HEK293T (cell line): ENCODE measurements at regions not wholly inside any gene's neighbourhood (a gene's known extent, or its start where the extent isn't known, plus 50 kb on each side); places are given as distances from the start of the nearest gene placed in this dataset.

Source experiments
- ARNT ChIP-seq: fragments of 450-650 bp; IDR thresholded peaks from 2 replicates; pipeline ENCODE4 v1.6.1; 2017; ENCODE audit warnings: mild to moderate bottlenecking
- BHLHE40 ChIP-seq: fragments of 450-650 bp; IDR thresholded peaks from 2 replicates; pipeline ENCODE4 v1.6.1; 2016; ENCODE audit warnings: mild to moderate bottlenecking, moderate library complexity, borderline replicate concordance
- ELF4 ChIP-seq: fragments of 450-650 bp; IDR thresholded peaks from 2 replicates; pipeline ENCODE4 v1.6.1; 2017; ENCODE audit warnings: antibody characterized with exemption
- FOXK2 ChIP-seq: fragments of 450-650 bp; IDR thresholded peaks from 2 replicates; pipeline ENCODE4 v1.6.1; 2016; ENCODE audit warnings: mild to moderate bottlenecking
- FOXM1 ChIP-seq: fragments of 450-650 bp; IDR thresholded peaks from 2 replicates; pipeline ENCODE4 v1.6.1; 2017; ENCODE audit warnings: mild to moderate bottlenecking, borderline replicate concordance
- HDGF ChIP-seq: fragments of 450-650 bp; IDR thresholded peaks from 2 replicates; pipeline ENCODE4 v1.6.1; 2017; ENCODE audit warnings: antibody characterized with exemption, borderline replicate concordance
- L3MBTL2 ChIP-seq: fragments of 450-650 bp; conservative IDR thresholded peaks from 2 replicates; pipeline ENCODE4 v1.6.1; 2016; ENCODE audit warnings: mild to moderate bottlenecking
- LEF1 ChIP-seq: fragments of 450-650 bp; IDR thresholded peaks from 2 replicates; pipeline ENCODE4 v1.6.1; 2017; ENCODE audit warnings: mild to moderate bottlenecking, borderline replicate concordance
- NFRKB ChIP-seq: fragments of 450-650 bp; IDR thresholded peaks from 2 replicates; pipeline ENCODE4 v1.6.1; 2016; ENCODE audit warnings: mild to moderate bottlenecking, moderate library complexity
- SP1 ChIP-seq: fragments of 450-650 bp; IDR thresholded peaks from 2 replicates; pipeline ENCODE4 v1.6.1; 2017
- SUZ12 ChIP-seq: fragments of 450-650 bp; IDR thresholded peaks from 2 replicates; pipeline ENCODE4 v1.6.1; 2016; ENCODE audit warnings: mild to moderate bottlenecking
- TARDBP ChIP-seq: fragments of 450-650 bp; IDR thresholded peaks from 2 replicates; pipeline ENCODE4 v1.6.1; 2016
- ZNF384 ChIP-seq: fragments of 450-650 bp; IDR thresholded peaks from 2 replicates; pipeline ENCODE4 v1.6.1; 2016

- no peak for TF ChIP-seq HDGF
- TF ChIP-seq FOXM1 = no peak
- no peak for TF ChIP-seq ZNF384
- no peak for TF ChIP-seq NFRKB
- TF ChIP-seq SUZ12 = no peak
- TF ChIP-seq FOXK2 = no peak
- TF ChIP-seq TARDBP = no peak
- no peak for TF ChIP-seq ELF4
- no peak for TF ChIP-seq BHLHE40
- no peak for TF ChIP-seq ARNT
- TF ChIP-seq LEF1 = no peak
- TF ChIP-seq SP1 = no peak
- no peak for TF ChIP-seq L3MBTL2
These were observed 743.7 kb upstream of the GRAMD2B start for GRCh38 chr5:125679522-125679921.
